SK-N-SH (cell line): ENCODE measurements at regions not wholly inside any gene's neighbourhood (a gene's known extent, or its start where the extent isn't known, plus 50 kb on each side); places are given as distances from the start of the nearest gene placed in this dataset.

Experiments used
- CTCF ChIA-PET: fragments of 300-600, 350-600 bp; formaldehyde crosslinking; extraction: SDS; loops from one replicate; lab custom pipeline; 2021; lab: Yijun Ruan, JAX
- POLR2A ChIA-PET: fragments of 350-600 bp; sonication (Branson Sonifier 250); formaldehyde crosslinking; extraction: SDS; loops from one replicate; lab custom pipeline; 2020; ENCODE audit warnings: antibody characterized with exemption, inconsistent platforms; lab: Yijun Ruan, JAX
- DNase-seq: peaks from one replicate; pipeline ENCODE4 v3.0.0; 2012
- H2AFZ ChIP-seq: fragments of 200-600 bp; sonication (generic); 2 replicates; pipeline ENCODE4 v1.8.1; 2016; ENCODE audit warnings: antibody characterized with exemption, mild to moderate bottlenecking, low read depth
- H3F3A ChIP-seq: fragments of 200-600 bp; sonication (generic); replicated peaks from 2 replicates; pipeline ENCODE3; 2016; ENCODE audit warnings: antibody characterized with exemption, mild to moderate bottlenecking; ENCODE audit not compliant: insufficient read depth
- H3K27ac ChIP-seq, 2 experiments: fragments of 200-500 bp in 1 of 2; fragments of 200-600 bp in 1 of 2; sonication (Bioruptor generic) in 1 of 2; sonication (generic), shearing (Covaris generic) in 1 of 2; 2 replicates each; pipeline versions ENCODE4 v1.5.1 to v1.6.1; 2014 to 2016; ENCODE audit warnings: low read depth in 2 of 2, inconsistent platforms in 1 of 2, low read length in 1 of 2, mild to moderate bottlenecking in 1 of 2, mixed read lengths in 1 of 2
- H3K27me3 ChIP-seq: fragments of 200-600 bp; sonication (generic), shearing (Covaris generic); 2 replicates; pipeline ENCODE4 v1.6.1; 2016; ENCODE audit warnings: mixed run types; ENCODE audit not compliant: insufficient read depth
- H3K36me3 ChIP-seq, 2 experiments: fragments of 200-500 bp in 1 of 2; fragments of 200-600 bp in 1 of 2; sonication (Bioruptor generic) in 1 of 2; sonication (generic) in 1 of 2; replicated peaks in 1 of 2; 2 replicates each; pipeline versions ENCODE3 to v1.5.1; 2014 to 2016; ENCODE audit warnings: low read length in 1 of 2, mild to moderate bottlenecking in 1 of 2; ENCODE audit not compliant: insufficient read depth in 2 of 2, control insufficient read depth in 1 of 2
- H3K4me1 ChIP-seq, 2 experiments: fragments of 200-500 bp in 1 of 2; fragments of 200-600 bp in 1 of 2; sonication (Bioruptor generic) in 1 of 2; sonication (generic), shearing (Covaris generic) in 1 of 2; 2 replicates each; pipeline versions ENCODE4 v1.5.1 to v1.6.1; 2014 to 2016; ENCODE audit warnings: low read depth in 1 of 2, low read length in 1 of 2, mixed run types in 1 of 2; ENCODE audit not compliant: insufficient read depth in 2 of 2, control insufficient read depth in 1 of 2
- H3K4me2 ChIP-seq: fragments of 200-600 bp; sonication (generic), shearing (Covaris generic); 2 replicates; pipeline ENCODE4 v1.6.1; 2017; ENCODE audit warnings: mixed run types
- H3K4me3 ChIP-seq, 2 experiments: fragments of 200-500 bp in 1 of 2; fragments of 200-600 bp in 1 of 2; sonication (Bioruptor generic) in 1 of 2; sonication (generic), shearing (Covaris generic) in 1 of 2; 2 replicates each; pipeline versions ENCODE4 v1.5.1 to v1.8.1; 2014 to 2016; ENCODE audit warnings: low read depth in 2 of 2, inconsistent platforms in 1 of 2, low read length in 1 of 2, mild to moderate bottlenecking in 1 of 2, mixed read lengths in 1 of 2, moderate library complexity in 1 of 2
- H3K79me2 ChIP-seq: fragments of 200-600 bp; sonication (generic); 2 replicates; pipeline ENCODE4 v1.8.1; 2017; ENCODE audit warnings: mild to moderate bottlenecking; ENCODE audit not compliant: insufficient read depth
- H3K9ac ChIP-seq: fragments of 200-600 bp; sonication (generic); 2 replicates; pipeline ENCODE4 v1.6.1; 2017; ENCODE audit warnings: mixed run types
- H3K9me2 ChIP-seq: fragments of 200-600 bp; sonication (generic); 2 replicates; pipeline ENCODE4 v1.6.1; 2017; ENCODE audit warnings: mixed run types
- H3K9me3 ChIP-seq: fragments of 200-600 bp; sonication (generic); 2 replicates; pipeline ENCODE4 v1.6.1; 2017; ENCODE audit warnings: mixed run types, mild to moderate bottlenecking, moderate library complexity
- H4K20me1 ChIP-seq: fragments of 200-600 bp; sonication (generic); 2 replicates; pipeline ENCODE4 v1.6.1; 2017; ENCODE audit warnings: mild to moderate bottlenecking, mixed run types; ENCODE audit not compliant: insufficient read depth
- FOSL2 ChIP-seq: IDR thresholded peaks from 2 replicates; pipeline ENCODE4 v1.4.0; 2012; ENCODE audit warnings: low read depth, mild to moderate bottlenecking, moderate library complexity, borderline replicate concordance
- FOXM1 ChIP-seq: IDR thresholded peaks from 2 replicates; pipeline ENCODE4 v1.4.0; 2012; ENCODE audit warnings: low read depth, mild to moderate bottlenecking
- GATA2 ChIP-seq: sonication (generic); formaldehyde crosslinking; IDR thresholded peaks from 2 replicates; pipeline ENCODE4 v1.5.0; 2020; ENCODE audit warnings: mild to moderate bottlenecking, missing genetic modification reagents
- NRF1 ChIP-seq: IDR thresholded peaks from 2 replicates; pipeline ENCODE4 v1.6.1; 2012; ENCODE audit warnings: low read depth, mild to moderate bottlenecking, low read length
- POLR2AphosphoS5 ChIP-seq: IDR thresholded peaks from 2 replicates; pipeline ENCODE4 v1.6.1; 2012; ENCODE audit warnings: low read depth, low read length
- RCOR1 ChIP-seq: fragments of 150-350 bp; IDR thresholded peaks from 2 replicates; pipeline ENCODE4 v1.6.1; 2017; ENCODE audit warnings: antibody characterized with exemption, low read length
- RFX5 ChIP-seq: IDR thresholded peaks from 2 replicates; pipeline ENCODE4 v1.6.1; 2012; ENCODE audit warnings: mild to moderate bottlenecking, improper control_type of control experiment, low read length
- SIN3A ChIP-seq: IDR thresholded peaks from 2 replicates; pipeline ENCODE4 v1.6.1; 2012; ENCODE audit warnings: low read depth, mild to moderate bottlenecking, low read length, moderate library complexity, borderline replicate concordance
- WGBS: methylation state at CpG from one replicate; pipeline ENCODE4 v1.1.6; 2017; ENCODE audit warnings: low lambda C conversion rate; 5-methylcytosine and 5-hydroxymethylcytosine counted together
- TF ChIP-seq, protein P1 (sequence below): fragments of 150-350 bp; IDR thresholded peaks from 2 replicates; pipeline ENCODE4 v1.6.1; 2016; ENCODE audit warnings: mild to moderate bottlenecking, low read depth, low read length
- TF ChIP-seq, protein P2 (sequence below): IDR thresholded peaks from 2 replicates; pipeline ENCODE4 v1.6.1; 2012; ENCODE audit warnings: mild to moderate bottlenecking, low read depth, low read length, moderate library complexity

DNA sequence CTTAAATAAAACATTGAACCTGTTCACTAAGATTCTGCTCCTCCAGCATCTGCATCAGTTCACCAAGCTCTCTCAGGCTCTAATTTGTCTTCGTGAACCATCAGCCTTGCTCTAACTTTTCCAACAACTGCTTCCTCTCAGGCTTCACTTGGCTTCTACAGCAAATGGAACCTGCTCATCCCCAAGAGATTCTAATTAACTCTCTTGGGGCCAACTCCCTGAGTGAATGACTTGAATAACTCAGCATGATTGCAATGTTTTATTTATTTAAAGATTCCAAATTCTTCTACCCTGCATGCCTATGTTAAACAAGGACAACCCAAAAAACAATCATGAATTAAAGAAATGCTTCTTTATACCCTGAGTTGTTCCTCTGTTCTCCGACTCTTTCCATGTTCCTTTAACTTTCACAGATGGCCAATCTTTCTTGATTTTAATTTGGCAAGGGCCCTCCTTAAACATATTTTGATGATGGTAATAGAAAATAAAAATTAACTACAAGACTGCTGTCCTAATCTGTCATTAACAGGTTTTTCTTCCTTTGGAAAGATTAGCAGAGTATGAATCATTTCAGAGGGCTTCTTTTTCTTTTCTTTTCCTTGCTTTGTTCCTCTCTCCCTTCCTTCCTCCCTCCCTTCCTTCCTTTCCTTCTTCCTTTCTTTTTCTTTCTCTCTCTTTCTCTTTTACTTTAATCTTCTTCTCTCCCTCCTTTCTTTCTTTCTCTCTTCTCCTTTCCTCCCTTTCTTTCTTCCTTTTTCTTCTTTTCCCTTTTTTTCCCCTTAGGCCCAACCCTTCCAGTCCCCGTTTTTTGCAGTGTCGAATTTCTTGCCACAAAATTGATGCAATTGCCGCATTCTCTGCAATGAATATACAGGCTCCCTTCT is 195.0 kb upstream of the RHOBTB1 start:
- POLR2A ChIA-PET = no interaction called here
- Histone ChIP-seq H3K27ac (no peak overlapping the region), H3K36me3 (no peaks in the 10 kb centered on the region), H3K79me2 (no peaks in the 10 kb centered on the region), H3K4me2 (no peak overlapping the region), H3K4me1 (peaks cover 0 to 10% of the 10 kb centered on the region in 2 experiments; a peak in 1 of 4 replicates), H3F3A (no peaks in the 10 kb centered on the region), H2AFZ (no peak overlapping the region), H3K9ac (no peak overlapping the region), H3K4me3 (no peak overlapping the region), H3K9me2 (no peaks in the 10 kb centered on the region), H3K27me3 (no peaks in the 10 kb centered on the region)
- WGBS = 77% methylated on average over 5 of the region's 5 CpGs
- DNase-seq = no peak
- CTCF ChIA-PET = interaction anchor here (1.2 to 2.2 kb wide), 3 partner anchors 16 to 761 kb away, joined by 3 to 7 read pairs (median 6); no protein-coding TSS in a partner anchor
- TF ChIP-seq, protein P1, sequence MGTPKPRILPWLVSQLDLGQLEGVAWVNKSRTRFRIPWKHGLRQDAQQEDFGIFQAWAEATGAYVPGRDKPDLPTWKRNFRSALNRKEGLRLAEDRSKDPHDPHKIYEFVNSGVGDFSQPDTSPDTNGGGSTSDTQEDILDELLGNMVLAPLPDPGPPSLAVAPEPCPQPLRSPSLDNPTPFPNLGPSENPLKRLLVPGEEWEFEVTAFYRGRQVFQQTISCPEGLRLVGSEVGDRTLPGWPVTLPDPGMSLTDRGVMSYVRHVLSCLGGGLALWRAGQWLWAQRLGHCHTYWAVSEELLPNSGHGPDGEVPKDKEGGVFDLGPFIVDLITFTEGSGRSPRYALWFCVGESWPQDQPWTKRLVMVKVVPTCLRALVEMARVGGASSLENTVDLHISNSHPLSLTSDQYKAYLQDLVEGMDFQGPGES = no peak
- TF ChIP-seq FOSL2 = no peak
- no peak for TF ChIP-seq NRF1
- TF ChIP-seq SIN3A = no peak
- TF ChIP-seq, protein P2, sequence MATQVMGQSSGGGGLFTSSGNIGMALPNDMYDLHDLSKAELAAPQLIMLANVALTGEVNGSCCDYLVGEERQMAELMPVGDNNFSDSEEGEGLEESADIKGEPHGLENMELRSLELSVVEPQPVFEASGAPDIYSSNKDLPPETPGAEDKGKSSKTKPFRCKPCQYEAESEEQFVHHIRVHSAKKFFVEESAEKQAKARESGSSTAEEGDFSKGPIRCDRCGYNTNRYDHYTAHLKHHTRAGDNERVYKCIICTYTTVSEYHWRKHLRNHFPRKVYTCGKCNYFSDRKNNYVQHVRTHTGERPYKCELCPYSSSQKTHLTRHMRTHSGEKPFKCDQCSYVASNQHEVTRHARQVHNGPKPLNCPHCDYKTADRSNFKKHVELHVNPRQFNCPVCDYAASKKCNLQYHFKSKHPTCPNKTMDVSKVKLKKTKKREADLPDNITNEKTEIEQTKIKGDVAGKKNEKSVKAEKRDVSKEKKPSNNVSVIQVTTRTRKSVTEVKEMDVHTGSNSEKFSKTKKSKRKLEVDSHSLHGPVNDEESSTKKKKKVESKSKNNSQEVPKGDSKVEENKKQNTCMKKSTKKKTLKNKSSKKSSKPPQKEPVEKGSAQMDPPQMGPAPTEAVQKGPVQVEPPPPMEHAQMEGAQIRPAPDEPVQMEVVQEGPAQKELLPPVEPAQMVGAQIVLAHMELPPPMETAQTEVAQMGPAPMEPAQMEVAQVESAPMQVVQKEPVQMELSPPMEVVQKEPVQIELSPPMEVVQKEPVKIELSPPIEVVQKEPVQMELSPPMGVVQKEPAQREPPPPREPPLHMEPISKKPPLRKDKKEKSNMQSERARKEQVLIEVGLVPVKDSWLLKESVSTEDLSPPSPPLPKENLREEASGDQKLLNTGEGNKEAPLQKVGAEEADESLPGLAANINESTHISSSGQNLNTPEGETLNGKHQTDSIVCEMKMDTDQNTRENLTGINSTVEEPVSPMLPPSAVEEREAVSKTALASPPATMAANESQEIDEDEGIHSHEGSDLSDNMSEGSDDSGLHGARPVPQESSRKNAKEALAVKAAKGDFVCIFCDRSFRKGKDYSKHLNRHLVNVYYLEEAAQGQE = no peak
- no peak for TF ChIP-seq POLR2AphosphoS5
- TF ChIP-seq GATA2 (CRISPR knock-in tag) = no peak
- TF ChIP-seq RCOR1 = no peak
- TF ChIP-seq, all 33 proteins: peak for 0
- Histone ChIP-seq H4K20me1 (no peaks in the 10 kb centered on the region), H3K9me3 (no peaks in the 10 kb centered on the region)

DNA sequence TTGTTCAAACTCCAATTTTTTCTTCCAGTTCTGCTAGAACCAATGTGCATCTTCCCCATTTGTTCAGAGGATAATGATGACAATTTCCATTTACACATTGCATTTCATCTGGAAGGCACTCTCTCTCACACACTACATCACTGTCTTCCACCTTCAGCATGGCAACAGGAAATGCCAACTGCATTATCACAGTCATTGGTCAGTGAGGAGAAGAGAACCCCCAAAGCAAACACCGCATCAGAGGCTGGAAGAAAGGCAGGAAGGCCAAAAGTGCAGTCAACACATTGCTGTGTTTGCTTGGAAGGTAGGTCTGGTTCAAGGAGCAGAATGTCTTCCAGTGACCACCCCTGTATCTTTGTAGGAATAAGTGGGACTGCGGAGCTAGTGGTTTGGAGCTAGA is 192.2 kb upstream of the RHOBTB1 start:
- DNase-seq = no peak
- Histone ChIP-seq H4K20me1 (no peaks in the 10 kb centered on the region), H3K27me3 (no peaks in the 10 kb centered on the region), H3F3A (no peaks in the 10 kb centered on the region), H3K4me1 (peaks cover 0 to 10% of the 10 kb centered on the region in 2 experiments; a peak in 1 of 4 replicates), H3K9ac (no peak overlapping the region), H3K36me3 (no peaks in the 10 kb centered on the region), H3K27ac (no peak overlapping the region), H3K4me3 (no peak overlapping the region), H3K4me2 (no peak overlapping the region), H3K9me3 (no peaks in the 10 kb centered on the region), H3K79me2 (no peaks in the 10 kb centered on the region), H3K9me2 (no peaks in the 10 kb centered on the region)
- ChIA-PET POLR2A (no interaction called here), CTCF (interaction anchor here (1.1 kb wide), 1 partner anchor 14 kb away, joined by 3 read pairs; no protein-coding TSS in a partner anchor)
- WGBS = 96% methylated on average over 2 of the region's 2 CpGs
- TF ChIP-seq FOXM1 (no peak), RFX5 (peak; percentile 90)
- TF ChIP-seq, all 33 proteins: peak for 1
- no peak overlapping the region for H2AFZ ChIP-seq
